HepG2 (cell line): ENCODE measurements at regions not wholly inside any gene's neighbourhood (a gene's known extent, or its start where the extent isn't known, plus 50 kb on each side); places are given as distances from the start of the nearest gene placed in this dataset.

Source experiments
- ATAC-seq: fragments of 200-7000 bp; cut with Tn5 transposase; 3 replicates; pipeline ENCODE4 v1.9.1; 2020; ENCODE audit warnings: mild to moderate bottlenecking, moderate library complexity
- BruUV-seq: library from RNA; stranded (reverse); fragments of 400-500 nt; replicated peaks from 2 replicates; lab custom pipeline; 2021; lab: Mats Ljungman, UMichigan
- CTCF ChIA-PET: fragments of 300-600 bp; formaldehyde crosslinking; extraction: SDS; loops from one replicate; lab custom pipeline; 2021; ENCODE audit warnings: low total read pairs, inconsistent platforms, low intra/inter-chr PET ratio; lab: Yijun Ruan, JAX
- POLR2A ChIA-PET: fragments of 350-600 bp; sonication (Branson Sonifier 250); formaldehyde crosslinking; loops from one replicate; lab custom pipeline; 2020; ENCODE audit warnings: antibody characterized with exemption, inconsistent platforms; lab: Yijun Ruan, JAX
- DNase-seq: peaks from one replicate; pipeline ENCODE4 v3.0.0-alpha.2; 2015; ENCODE audit warnings: low spot score
- FAIRE-seq: peaks from 3 replicates; lab custom pipeline; 2011; peaks lifted over from hg19 to GRCh38; lab: Jason Lieb, UNC
- H2AFZ ChIP-seq: one replicate; pipeline ENCODE4 v1.6.1; 2011; ENCODE audit warnings: low read length, inconsistent platforms
- H3K27ac ChIP-seq: fragments of 300-600 bp; 3 replicates; pipeline ENCODE4 v1.8.0; 2011; ENCODE audit warnings: mixed run types, mild to moderate bottlenecking, mixed read lengths, low read length, inconsistent platforms; ENCODE audit not compliant: insufficient read depth; ENCODE audit errors: extremely low read length
- H3K27me3 ChIP-seq, 2 experiments: fragments of 200-600 bp in 1 of 2; 2 replicates in 1 of 2; 3 replicates in 1 of 2; pipeline versions ENCODE4 v1.6.0 to v1.8.0; 2011; ENCODE audit warnings: low read length in 2 of 2, mild to moderate bottlenecking in 2 of 2, moderate library complexity in 2 of 2, inconsistent platforms in 1 of 2; ENCODE audit not compliant: insufficient read depth in 2 of 2, control insufficient read depth in 1 of 2
- H3K36me3 ChIP-seq, 2 experiments: fragments of 200-600 bp in 1 of 2; replicated peaks in 1 of 2; 2 replicates in 1 of 2; 3 replicates in 1 of 2; pipeline versions ENCODE4 v1.5.1 to v1.8.0; 2011; ENCODE audit warnings: low read length in 2 of 2, inconsistent platforms in 1 of 2; ENCODE audit not compliant: insufficient read depth in 2 of 2, control insufficient read depth in 1 of 2
- H3K4me1 ChIP-seq: 2 replicates; pipeline ENCODE4 v1.5.1; 2012; ENCODE audit warnings: low read length, inconsistent platforms; ENCODE audit not compliant: insufficient read depth
- H3K4me2 ChIP-seq: 2 replicates; pipeline ENCODE4 v1.6.0; 2011; ENCODE audit warnings: low read depth, low read length, inconsistent platforms
- H3K4me3 ChIP-seq, 3 experiments: fragments of 200-600 bp in 1 of 3; sonication (generic), shearing (Covaris generic) in 1 of 3; replicated peaks in 1 of 3; 2 replicates each; pipeline ENCODE4 v1.5.1; 2011 to 2016; ENCODE audit warnings: low read length in 3 of 3, inconsistent platforms in 2 of 3, low read depth in 2 of 3, mild to moderate bottlenecking in 2 of 3, control low read depth in 1 of 3, mixed read lengths in 1 of 3; ENCODE audit not compliant: insufficient read depth in 1 of 3
- H3K79me2 ChIP-seq: one replicate; pipeline ENCODE4 v1.6.1; 2011; ENCODE audit warnings: low read length, inconsistent platforms; ENCODE audit not compliant: insufficient read depth
- H3K9ac ChIP-seq: 2 replicates; pipeline ENCODE4 v1.6.0; 2011; ENCODE audit warnings: mild to moderate bottlenecking, low read depth, low read length, inconsistent platforms; ENCODE audit not compliant: insufficient read depth
- H3K9me3 ChIP-seq: 2 replicates; pipeline ENCODE4 v1.5.1; 2012; ENCODE audit warnings: mild to moderate bottlenecking, low read length
- H4K20me1 ChIP-seq: 2 replicates; pipeline ENCODE4 v1.6.0; 2011; ENCODE audit warnings: inconsistent platforms, mild to moderate bottlenecking, low read length, moderate library complexity; ENCODE audit not compliant: insufficient read depth
- CTCF ChIP-seq: sonication (generic); formaldehyde crosslinking; IDR thresholded peaks from 2 replicates; pipeline ENCODE4 v1.5.0; 2020; ENCODE audit warnings: mild to moderate bottlenecking, missing genetic modification reagents, moderate library complexity
- EHMT2 ChIP-seq: fragments of 200-600 bp; sonication (generic); IDR thresholded peaks from 2 replicates; pipeline ENCODE4 v1.7.0; 2017; ENCODE audit warnings: antibody characterized with exemption, low read depth, low read length, borderline replicate concordance
- NCOA2 ChIP-seq: sonication (generic); formaldehyde crosslinking; IDR thresholded peaks from 2 replicates; pipeline ENCODE4 v1.8.0; 2022; ENCODE audit warnings: inconsistent platforms
- RAD21 ChIP-seq: fragments of 450-650 bp; formaldehyde crosslinking; IDR thresholded peaks from 2 replicates; pipeline ENCODE4 v1.5.0; 2020; ENCODE audit warnings: mild to moderate bottlenecking
- SMC3 ChIP-seq: IDR thresholded peaks from 2 replicates; pipeline ENCODE4 v1.6.1; 2011; ENCODE audit warnings: low read length, improper control_type of control experiment
- STAG1 ChIP-seq: sonication (generic); formaldehyde crosslinking; IDR thresholded peaks from 2 replicates; pipeline ENCODE4 v1.4.0; 2020; ENCODE audit warnings: missing genetic modification reagents
- ZKSCAN5 ChIP-seq: sonication (generic); formaldehyde crosslinking; IDR thresholded peaks from 2 replicates; pipeline ENCODE4 v1.5.1; 2020; ENCODE audit warnings: mild to moderate bottlenecking, missing genetic modification reagents
- ZNF33A ChIP-seq: sonication (generic); formaldehyde crosslinking; IDR thresholded peaks from 2 replicates; pipeline ENCODE4 v1.5.1; 2020; ENCODE audit warnings: missing genetic modification reagents, mild to moderate bottlenecking, moderate library complexity, borderline replicate concordance
- ZNF770 ChIP-seq: sonication (generic); formaldehyde crosslinking; IDR thresholded peaks from 2 replicates; pipeline ENCODE4 v1.5.0; 2020; ENCODE audit warnings: mild to moderate bottlenecking, missing genetic modification reagents
- ZNF879 ChIP-seq: sonication (generic); formaldehyde crosslinking; IDR thresholded peaks from 2 replicates; pipeline ENCODE4 v1.8.1; 2023; ENCODE audit warnings: missing genetic modification reagents
- WGBS: methylation state at CpG from one replicate; pipeline ENCODE4 v1.1.6; 2017; ENCODE audit warnings: low lambda C conversion rate; 5-methylcytosine and 5-hydroxymethylcytosine counted together
- in situ Hi-C: cut with HindIII; loops from 2 replicates; pipeline ENCODE4 v1.10.0; 2017; ENCODE audit warnings: low pct_unique_long_range_greater_than_20kb; ENCODE audit not compliant: extremely low pct_ligation_motif_present
- intact Hi-C: fragments of 100-400 bp; cut with micrococcal nuclease; formaldehyde crosslinking; loops from one replicate; pipeline ENCODE4 v1.10.0; 2022; ENCODE audit not compliant: unreplicated experiment

GRCh38 chr11:62061356-62062222 lies 62.2 kb upstream of the INCENP start:
- POLR2A ChIA-PET = interaction anchor here (0.6 to 2.3 kb wide), 2 partner anchors 93 to 112 kb away, joined by 4 to 8 read pairs; no protein-coding TSS in a partner anchor

More at GRCh38 chr11:62061356-62062222, 62.2 kb upstream of the INCENP start:
- no peak overlapping the region for H3K9ac ChIP-seq
- no peaks in the 10 kb centered on the region for H3K79me2 ChIP-seq
- ATAC-seq (no peak), DNase-seq (peak; percentile 38), FAIRE-seq (no peak)
- no peaks in the 10 kb centered on the region for H3K4me1 ChIP-seq
- no peak overlapping the region for H2AFZ ChIP-seq
- H3K4me3 ChIP-seq = no peak overlapping the region
- 39% methylated on average over 11 of the region's 11 CpGs for WGBS
- intact Hi-C loops (no loop called here), in situ Hi-C loops (loop anchor here (5.0 kb wide), 1 partner anchor 189 kb away; no protein-coding TSS in a partner anchor)
- no peak overlapping the region for H3K4me2 ChIP-seq
- no peaks in the 10 kb centered on the region for H4K20me1 ChIP-seq
- H3K27ac ChIP-seq = no peak overlapping the region
- no peaks in the 10 kb centered on the region for H3K9me3 ChIP-seq
- peaks cover 0 to 3% of the 10 kb centered on the region in 2 experiments; a peak in 1 of 5 replicates for H3K27me3 ChIP-seq
- TF ChIP-seq SMC3 (peak; percentile 44; the same call in 1 of the 2 replicates), RAD21 (CRISPR knock-in tag) (peak; percentile 47; the same call in 1 of the 2 replicates), NCOA2 (CRISPR knock-in tag) (no peak), ZKSCAN5 (no peak), ZNF879 (CRISPR knock-in tag) (no peak), EHMT2 (no peak), ZNF770 (CRISPR knock-in tag) (0 out of 2 replicates have a peak, but pooled peaks have one; percentile 6), ZNF33A (CRISPR knock-in tag) (no peak), STAG1 (peak; percentile 75), CTCF (CRISPR knock-in tag) (peak; percentile 50)
- no TSS peak for BruUV-seq
- H3K36me3 ChIP-seq = no peaks in the 10 kb centered on the region
- CTCF ChIA-PET = interaction anchor here (1.3 to 2.6 kb wide), 3 partner anchors 114 to 191 kb away, joined by 3 to 20 read pairs (median 6); no protein-coding TSS in a partner anchor
